ENCODE measurements at regions not wholly inside any gene's neighbourhood (a gene's known extent, or its start where the extent isn't known, plus 50 kb on each side); places are given as distances from the start of the nearest gene placed in this dataset.

DNA sequence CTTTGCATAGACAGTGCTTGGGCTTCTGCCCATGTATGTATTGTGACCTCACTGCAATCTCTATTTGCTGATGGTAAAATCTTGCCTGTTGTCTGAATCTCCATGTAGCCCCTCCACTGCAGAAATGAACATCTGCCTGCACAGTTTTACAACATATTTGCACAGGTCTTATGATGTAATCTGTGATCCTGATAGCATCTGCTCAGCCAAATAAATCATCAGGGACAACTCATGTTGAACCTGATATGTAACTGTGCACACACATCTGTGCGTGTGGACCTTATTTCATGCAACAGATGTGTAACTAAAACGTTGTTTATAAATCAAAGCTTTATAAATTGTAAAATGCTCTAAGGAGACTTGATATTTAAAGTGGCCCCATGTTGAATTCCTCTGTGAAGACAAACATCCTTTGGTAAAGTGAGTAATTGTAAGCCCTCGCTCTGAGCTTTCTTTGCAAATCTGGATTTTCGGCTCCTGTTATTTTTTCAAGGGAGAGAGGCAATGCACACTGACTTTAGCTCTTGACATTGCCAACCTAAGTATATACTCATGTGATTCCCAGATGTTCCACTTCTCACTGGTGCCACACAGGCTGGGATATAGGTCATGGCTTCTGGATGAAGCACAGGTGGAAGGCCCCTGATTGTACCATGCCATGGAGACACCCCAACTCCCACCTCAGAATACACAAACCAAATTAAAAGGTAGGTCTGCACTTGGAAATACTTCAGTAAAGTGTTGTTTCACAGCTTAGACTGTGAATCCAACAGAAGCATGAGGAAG, 371.3 kb downstream of the GRIN2B start:
- no peaks in the 10 kb centered on the region for H3K4me1 ChIP-seq (ENCODE audit: control insufficient read depth in 1 of 2, insufficient read depth in 1 of 2, low read depth in 1 of 2, low read length in 1 of 2)
- no peak overlapping the region for H3K4me3 ChIP-seq (ENCODE audit: low read depth in 1 of 2, low read length in 1 of 2)
- H3K27me3 ChIP-seq: no peaks in the 10 kb centered on the region
- no peaks in the 10 kb centered on the region for H3K36me3 ChIP-seq
- no peaks in the 10 kb centered on the region for H3K9me3 ChIP-seq
- TF ChIP-seq, protein P1, sequence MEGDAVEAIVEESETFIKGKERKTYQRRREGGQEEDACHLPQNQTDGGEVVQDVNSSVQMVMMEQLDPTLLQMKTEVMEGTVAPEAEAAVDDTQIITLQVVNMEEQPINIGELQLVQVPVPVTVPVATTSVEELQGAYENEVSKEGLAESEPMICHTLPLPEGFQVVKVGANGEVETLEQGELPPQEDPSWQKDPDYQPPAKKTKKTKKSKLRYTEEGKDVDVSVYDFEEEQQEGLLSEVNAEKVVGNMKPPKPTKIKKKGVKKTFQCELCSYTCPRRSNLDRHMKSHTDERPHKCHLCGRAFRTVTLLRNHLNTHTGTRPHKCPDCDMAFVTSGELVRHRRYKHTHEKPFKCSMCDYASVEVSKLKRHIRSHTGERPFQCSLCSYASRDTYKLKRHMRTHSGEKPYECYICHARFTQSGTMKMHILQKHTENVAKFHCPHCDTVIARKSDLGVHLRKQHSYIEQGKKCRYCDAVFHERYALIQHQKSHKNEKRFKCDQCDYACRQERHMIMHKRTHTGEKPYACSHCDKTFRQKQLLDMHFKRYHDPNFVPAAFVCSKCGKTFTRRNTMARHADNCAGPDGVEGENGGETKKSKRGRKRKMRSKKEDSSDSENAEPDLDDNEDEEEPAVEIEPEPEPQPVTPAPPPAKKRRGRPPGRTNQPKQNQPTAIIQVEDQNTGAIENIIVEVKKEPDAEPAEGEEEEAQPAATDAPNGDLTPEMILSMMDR (IDR thresholded peaks at IDR 0.05): no peak
- H3K27ac ChIP-seq: no peak overlapping the region

DNA sequence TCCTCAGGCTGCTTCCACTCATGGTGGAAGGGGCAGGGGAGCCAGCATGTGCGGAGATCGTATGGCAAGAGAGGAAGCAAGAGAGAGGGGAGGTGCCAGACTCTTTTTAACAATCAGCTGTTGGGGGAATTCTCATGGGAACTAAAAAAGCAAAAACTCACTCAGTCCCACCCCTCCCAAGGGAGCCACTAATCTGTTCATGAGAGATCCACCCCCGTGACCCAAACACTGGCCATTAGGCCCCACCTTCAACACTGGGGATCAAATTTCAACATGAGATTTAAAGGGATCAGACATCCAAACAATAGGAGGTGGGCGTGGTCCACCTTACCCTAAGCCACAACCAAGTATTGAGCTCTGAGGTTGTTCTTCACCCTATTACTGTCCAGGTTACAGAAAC, 375.1 kb downstream of the GRIN2B start:
- TF ChIP-seq, protein P1 (IDR thresholded peaks at IDR 0.05): no peak
- Histone ChIP-seq H3K27me3 (no peaks in the 10 kb centered on the region), H3K36me3 (no peaks in the 10 kb centered on the region), H3K9me3 (no peaks in the 10 kb centered on the region), H3K27ac (no peak overlapping the region), H3K4me1 (ENCODE audit: control insufficient read depth in 1 of 2, insufficient read depth in 1 of 2, low read depth in 1 of 2, low read length in 1 of 2) (no peaks in the 10 kb centered on the region), H3K4me3 (ENCODE audit: low read depth in 1 of 2, low read length in 1 of 2) (no peak overlapping the region)

DNA sequence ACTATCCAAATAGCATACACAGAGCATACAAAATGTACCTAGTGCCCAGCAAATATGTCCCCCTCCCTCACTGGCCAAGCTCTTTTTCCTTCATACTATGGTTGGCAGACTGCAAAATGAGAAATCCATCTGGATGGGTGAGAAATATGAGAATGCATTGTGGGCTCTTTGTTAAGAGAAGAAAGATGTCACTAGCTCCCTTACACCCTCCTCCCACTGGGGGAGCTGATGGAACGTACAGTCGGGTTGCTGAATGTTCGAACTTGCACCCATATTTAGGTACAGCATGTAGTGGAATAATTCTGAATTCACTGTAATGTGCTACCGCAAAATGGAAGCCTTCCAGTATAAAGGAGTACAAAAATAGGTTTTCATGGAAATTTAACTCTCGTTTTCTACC, 377.4 kb downstream of the GRIN2B start:
- Histone ChIP-seq H3K27me3 (no peaks in the 10 kb centered on the region), H3K27ac (no peak overlapping the region), H3K9me3 (no peaks in the 10 kb centered on the region), H3K36me3 (no peaks in the 10 kb centered on the region), H3K4me3 (ENCODE audit: low read depth in 1 of 2, low read length in 1 of 2) (no peak overlapping the region), H3K4me1 (ENCODE audit: control insufficient read depth in 1 of 2, insufficient read depth in 1 of 2, low read depth in 1 of 2, low read length in 1 of 2) (no peaks in the 10 kb centered on the region)
- TF ChIP-seq, protein P1 (IDR thresholded peaks at IDR 0.05): no peak

DNA sequence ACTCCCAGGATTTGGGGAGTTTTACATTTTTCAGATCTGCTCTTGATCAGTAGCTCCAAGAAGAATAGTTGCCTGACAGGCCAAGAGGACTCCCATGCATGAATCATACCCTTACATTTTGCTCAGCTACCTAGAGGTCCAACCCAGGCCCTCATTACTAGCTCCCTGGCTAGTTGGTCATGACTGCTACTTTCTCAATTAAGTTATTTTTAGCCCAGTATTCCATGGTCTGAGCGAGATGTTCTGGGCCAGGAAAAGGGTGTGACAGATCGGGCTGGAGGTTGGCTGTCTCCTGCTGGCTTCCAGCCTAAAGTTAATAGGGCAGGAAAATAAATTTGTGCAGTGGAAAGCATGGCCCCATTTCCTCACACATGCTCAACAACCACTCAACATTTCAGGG, 379.2 kb downstream of the GRIN2B start:
- H3K4me1 ChIP-seq (ENCODE audit: control insufficient read depth in 1 of 2, insufficient read depth in 1 of 2, low read depth in 1 of 2, low read length in 1 of 2): no peaks in the 10 kb centered on the region
- H3K4me3 ChIP-seq (ENCODE audit: low read depth in 1 of 2, low read length in 1 of 2): no peak overlapping the region
- TF ChIP-seq, protein P1 (IDR thresholded peaks at IDR 0.05): no peak
- H3K9me3 ChIP-seq: no peaks in the 10 kb centered on the region
- no peaks in the 10 kb centered on the region for H3K36me3 ChIP-seq
- H3K27ac ChIP-seq: no peak overlapping the region
- no peaks in the 10 kb centered on the region for H3K27me3 ChIP-seq

DNA sequence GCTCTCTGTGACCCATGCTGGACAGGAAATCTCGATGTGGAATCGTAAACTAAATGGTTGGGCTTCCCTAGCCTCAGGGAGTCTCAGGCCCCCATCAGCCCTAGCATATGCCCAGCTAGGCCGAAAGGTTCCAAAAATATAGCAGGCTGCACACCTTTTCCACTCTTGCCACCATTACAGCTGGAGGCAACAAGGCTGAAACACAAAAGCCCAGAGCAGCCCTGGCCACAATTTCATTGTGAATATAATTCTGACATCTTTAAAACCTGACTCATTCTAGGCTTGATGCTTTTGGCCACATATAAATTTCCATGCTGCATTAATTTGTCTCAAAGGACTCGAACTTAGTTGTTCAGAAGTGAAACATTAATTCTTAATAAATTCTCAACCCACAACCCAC, 382.2 kb downstream of the GRIN2B start:
- H3K27ac ChIP-seq: no peak overlapping the region
- no peaks in the 10 kb centered on the region for H3K27me3 ChIP-seq
- TF ChIP-seq, protein P1 (IDR thresholded peaks at IDR 0.05): no peak
- H3K4me1 ChIP-seq (ENCODE audit: control insufficient read depth in 1 of 2, insufficient read depth in 1 of 2, low read depth in 1 of 2, low read length in 1 of 2): no peaks in the 10 kb centered on the region
- H3K4me3 ChIP-seq (ENCODE audit: low read depth in 1 of 2, low read length in 1 of 2): no peak overlapping the region
- no peaks in the 10 kb centered on the region for H3K9me3 ChIP-seq
- no peaks in the 10 kb centered on the region for H3K36me3 ChIP-seq
